GM18907 (cell line): ENCODE measurements at regions not wholly inside any gene's neighbourhood (a gene's known extent, or its start where the extent isn't known, plus 50 kb on each side); places are given as distances from the start of the nearest gene placed in this dataset.
"Not testable (repeated sequence)": the region's sequence is repeated elsewhere in the genome, so short reads cannot be mapped to it uniquely, and the experiment has no call there.

ENCODE experiments used
- ATAC-seq: cut with Tn5 transposase; IDR thresholded peaks from one replicate; pipeline ENCODE4 v1.9.1; 2021; ENCODE audit warnings: mild to moderate bottlenecking, moderate library complexity; ENCODE audit not compliant: unreplicated experiment

GRCh38 chr18:10114717-10115463, 201.1 kb downstream of the VAPA start:
- ATAC-seq, result no peak

DNA sequence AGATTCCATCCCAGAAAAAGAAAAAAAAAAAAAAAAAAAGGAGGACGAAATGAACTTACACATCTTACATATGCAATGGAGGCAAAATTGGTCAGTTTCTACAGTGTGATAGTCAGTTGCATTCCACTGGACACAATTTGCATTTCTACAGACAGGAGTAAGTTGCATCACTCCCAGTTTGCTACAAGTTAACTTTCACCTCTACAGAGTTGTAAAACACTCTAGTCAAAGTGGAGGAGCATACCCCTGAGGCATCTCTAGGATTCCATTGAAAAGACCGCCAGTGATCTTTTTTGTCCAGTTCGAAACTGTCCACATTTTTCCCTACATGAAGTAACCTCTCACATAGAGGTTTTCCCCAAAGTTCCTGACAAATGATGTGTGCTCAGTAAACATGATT, 202.8 kb downstream of the VAPA start:
- ATAC-seq, result no peak

DNA sequence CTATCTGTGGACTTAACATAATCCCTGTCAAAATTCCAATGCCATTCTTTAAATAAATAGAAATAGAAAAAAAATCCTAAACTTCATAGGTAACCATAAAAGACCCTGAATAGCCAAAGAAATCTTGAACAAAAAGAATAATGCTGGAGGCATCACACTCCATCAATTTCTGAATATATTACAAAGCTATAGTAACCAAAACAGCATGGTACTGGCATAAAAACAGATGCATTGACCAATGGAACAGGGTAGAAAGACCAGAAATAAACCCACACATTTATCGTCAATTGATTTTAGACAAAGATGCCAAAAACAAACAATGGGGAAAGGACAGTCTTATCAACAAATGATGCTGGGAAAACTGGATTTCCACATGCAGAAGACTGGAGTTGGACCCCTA, 205.7 kb downstream of the VAPA start:
- no peak for ATAC-seq

- no peak for ATAC-seq
These were observed 206.2 kb downstream of the VAPA start for GRCh38 chr18:10119991-10120390.

- no peak for ATAC-seq
These were observed 206.8 kb downstream of the VAPA start for GRCh38 chr18:10120622-10121021.

- ATAC-seq, result no peak
These were observed 207.2 kb downstream of the VAPA start for GRCh38 chr18:10121028-10121427.

- no peak for ATAC-seq
These were observed 208.1 kb downstream of the VAPA start for GRCh38 chr18:10121786-10122515.

GRCh38 chr18:10122988-10123950, 209.5 kb downstream of the VAPA start:
- no peak for ATAC-seq

GRCh38 chr18:10124071-10124470, 210.3 kb downstream of the VAPA start:
- ATAC-seq, result no peak

DNA sequence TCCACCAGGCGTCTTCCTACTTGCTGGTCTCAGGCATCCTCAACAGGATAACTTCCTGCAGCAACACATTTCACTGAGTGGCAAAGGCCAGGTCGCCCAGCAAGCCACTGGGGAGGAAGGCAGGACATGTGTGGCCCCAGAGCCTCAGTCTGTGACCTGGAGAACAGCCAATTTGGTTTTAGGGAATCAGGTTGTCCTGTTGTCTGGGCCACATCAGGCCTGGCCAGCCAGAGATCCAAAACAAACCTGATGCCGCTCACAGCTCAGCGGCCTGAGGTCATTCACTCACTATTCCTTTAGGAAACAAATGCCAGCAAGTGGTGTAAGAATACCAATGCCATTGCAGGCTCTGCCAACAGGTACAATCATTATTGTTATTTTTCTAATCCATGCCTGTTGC, 210.7 kb downstream of the VAPA start:
- ATAC-seq, result no peak

GRCh38 chr18:10124967-10125366, 211.2 kb downstream of the VAPA start:
- ATAC-seq, result no peak

- ATAC-seq, result no peak
These were observed 213.9 kb downstream of the VAPA start for GRCh38 chr18:10127729-10128128.

DNA sequence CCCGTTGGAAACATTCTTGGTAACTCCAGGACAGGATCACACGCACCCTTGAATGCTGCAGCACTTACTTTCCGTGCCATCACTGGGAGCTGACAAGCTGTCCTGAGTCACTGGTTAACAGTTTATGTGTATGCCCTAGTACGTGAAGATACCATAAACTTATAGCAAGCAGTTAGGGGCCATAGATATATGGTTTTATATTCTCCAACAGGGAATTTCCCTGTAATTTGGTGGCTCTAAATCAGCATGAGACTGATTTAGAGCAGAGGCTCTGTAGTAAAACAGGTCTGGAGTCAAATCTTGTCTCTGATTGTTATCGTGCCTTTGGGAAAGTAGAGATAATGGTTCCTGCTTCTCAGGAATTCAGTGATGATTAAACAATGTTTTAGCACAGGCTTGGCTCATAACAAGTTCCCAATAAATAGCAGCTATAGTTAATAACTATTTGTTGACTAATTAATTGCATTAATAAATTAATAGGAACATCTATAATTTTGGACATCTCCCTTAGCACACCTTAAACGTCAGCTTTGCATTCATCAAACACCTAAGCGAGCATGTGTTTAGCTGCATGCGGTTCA, 215.2 kb downstream of the VAPA start:
- no peak for ATAC-seq

DNA sequence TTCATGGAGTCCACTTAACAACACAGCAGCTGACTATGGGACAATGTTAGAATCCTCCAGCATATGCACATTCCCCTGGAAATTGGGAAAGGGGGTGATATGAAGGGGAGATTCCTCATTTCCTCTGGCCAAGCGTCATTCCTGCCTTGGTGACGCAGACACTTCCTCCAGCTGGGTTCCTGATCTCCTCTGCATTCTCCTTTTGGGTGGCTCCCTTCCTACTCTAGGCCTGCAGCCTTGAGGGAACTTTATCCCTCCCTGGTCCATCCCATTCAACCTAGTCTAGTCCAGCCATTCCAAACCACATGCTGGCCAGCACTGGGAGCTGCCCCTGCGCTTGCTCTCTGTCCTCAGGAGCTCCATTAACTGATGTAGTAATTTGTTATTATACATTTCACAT, 216.8 kb downstream of the VAPA start:
- no peak for ATAC-seq

GRCh38 chr18:10131081-10131459, 217.3 kb downstream of the VAPA start:
- no peak for ATAC-seq

- ATAC-seq, result no peak
These were observed 217.9 kb downstream of the VAPA start for GRCh38 chr18:10131460-10132395.

GRCh38 chr18:10133516-10133915, 219.7 kb downstream of the VAPA start:
- ATAC-seq, result no peak

DNA sequence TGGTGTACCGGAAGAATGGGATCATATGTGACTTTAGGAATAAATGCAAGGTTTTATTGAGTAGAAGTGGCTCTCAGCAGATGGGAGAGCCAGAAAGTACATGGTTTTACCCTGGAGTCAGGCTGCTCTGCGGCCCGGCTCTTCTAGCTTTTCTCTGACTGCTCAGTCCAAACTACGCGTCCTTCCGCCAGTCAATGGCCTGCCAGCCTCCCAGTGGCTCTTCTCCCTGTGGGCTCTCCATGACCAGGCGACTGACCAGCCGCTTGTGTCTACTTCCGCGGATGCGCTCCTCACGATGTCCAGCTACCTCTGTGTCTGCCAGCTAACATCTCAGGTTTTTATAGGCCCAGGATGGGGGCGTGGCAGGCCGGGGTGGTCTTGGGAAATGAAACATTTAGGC, 220.4 kb downstream of the VAPA start:
- no peak for ATAC-seq

GRCh38 chr18:10134749-10135148, 220.9 kb downstream of the VAPA start:
- not testable (repeated sequence) for ATAC-seq
